ENCODE measurements at regions not wholly inside any gene's neighbourhood (a gene's known extent, or its start where the extent isn't known, plus 50 kb on each side); places are given as distances from the start of the nearest gene placed in this dataset.

GRCh38 chr5:103428411-103428871, 134.1 kb downstream of the NUDT12 start:
- DNase-seq: no peak

- no peak for DNase-seq
Observed at GRCh38 chr5:103427326-103427725, 135.3 kb downstream of the NUDT12 start.

GRCh38 chr5:103425686-103426454, 136.7 kb downstream of the NUDT12 start:
- DNase-seq: no peak

DNA sequence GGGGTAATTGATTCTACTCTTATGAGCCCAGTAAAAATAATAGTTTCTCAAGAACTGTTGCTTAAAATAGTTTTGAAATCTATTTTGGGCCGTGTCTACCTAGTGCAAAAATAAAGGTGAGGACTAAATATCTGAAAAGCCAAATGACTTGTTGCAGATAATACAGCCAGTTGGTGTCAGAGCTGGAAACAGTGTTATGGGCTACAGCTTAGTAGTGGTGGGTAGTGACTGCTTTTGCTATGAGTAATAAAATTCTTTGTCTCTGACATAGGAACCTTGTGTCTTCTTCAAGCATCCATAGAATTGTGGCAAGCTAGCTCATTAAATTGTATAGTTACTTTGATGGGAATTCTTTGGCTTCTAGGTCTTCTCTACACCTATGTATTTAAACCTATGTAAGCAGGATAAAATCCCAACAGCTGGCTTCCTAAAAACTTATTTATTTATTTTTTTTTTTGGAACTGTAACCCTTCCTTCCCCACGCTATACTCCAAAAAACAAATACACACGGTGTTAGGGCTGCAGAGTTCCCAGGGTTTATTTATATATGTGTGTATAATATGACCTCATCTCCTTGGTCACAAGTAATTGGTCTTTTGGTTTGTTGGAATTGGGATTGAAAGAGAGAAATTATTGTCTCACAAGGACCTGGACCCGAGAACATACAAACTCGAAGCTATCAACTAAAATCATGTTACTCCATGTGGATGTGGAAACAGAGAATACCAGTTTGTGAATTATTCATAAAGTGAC, 138.0 kb downstream of the NUDT12 start:
- DNase-seq: no peak

DNA sequence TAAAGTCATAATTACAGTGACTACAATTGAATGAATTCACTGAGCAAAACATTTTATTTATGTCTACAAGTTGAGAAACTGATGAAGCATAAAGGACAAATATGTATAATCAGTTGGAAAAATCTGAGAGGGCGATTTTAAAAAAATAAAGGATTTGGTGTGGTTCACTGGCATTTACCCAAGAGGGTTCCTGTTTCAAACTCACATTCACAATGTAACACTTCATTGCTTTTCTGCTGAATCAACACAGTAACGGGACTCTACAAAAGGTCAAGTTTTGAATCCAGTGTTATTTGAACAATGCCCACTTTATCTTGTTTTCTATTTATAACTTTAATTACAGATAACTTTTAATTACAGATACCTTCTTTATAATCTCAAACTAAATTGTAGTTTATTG, 138.6 kb downstream of the NUDT12 start:
- DNase-seq: no peak

DNA sequence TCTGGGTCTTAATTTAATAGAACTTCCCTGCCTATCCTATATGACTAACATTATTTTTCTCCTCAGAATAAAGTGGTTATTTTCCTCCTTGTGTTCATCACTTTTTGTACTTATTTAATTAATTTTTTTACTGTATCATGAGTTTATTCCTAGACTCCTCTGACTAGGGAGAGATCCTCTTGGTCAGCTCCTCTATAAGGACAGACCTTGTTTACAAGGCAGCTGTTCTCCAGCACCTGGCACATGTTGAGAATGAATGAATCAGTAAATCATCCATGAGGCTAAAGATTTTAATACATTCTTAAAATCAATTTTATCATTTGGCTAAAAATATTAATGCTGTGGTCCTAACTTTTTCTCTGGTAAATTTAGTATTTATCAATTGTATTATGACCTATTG, 139.8 kb downstream of the NUDT12 start:
- no peak for DNase-seq

DNA sequence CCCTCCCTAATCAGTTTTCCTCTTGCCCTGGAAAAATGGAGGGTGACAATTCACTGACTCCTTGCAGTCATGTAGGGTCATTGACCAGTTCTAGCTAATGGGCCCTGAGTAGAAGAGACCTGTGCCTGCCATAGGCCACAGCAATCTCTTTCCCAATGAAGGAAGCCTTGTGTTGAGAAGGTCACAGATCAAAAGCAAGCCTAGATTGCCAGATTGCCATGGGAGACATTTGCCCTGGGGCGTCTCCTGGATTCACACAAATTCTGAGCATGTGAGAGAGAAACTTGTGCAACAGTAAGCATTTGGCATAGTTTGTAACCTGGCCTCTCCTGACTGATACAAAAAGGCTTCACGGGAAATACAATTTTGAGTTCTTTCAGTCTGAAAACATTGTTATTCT, 148.0 kb downstream of the NUDT12 start:
- DNase-seq: no peak

- DNase-seq: no peak
Observed at GRCh38 chr5:103411711-103412110, 150.9 kb downstream of the NUDT12 start.

DNA sequence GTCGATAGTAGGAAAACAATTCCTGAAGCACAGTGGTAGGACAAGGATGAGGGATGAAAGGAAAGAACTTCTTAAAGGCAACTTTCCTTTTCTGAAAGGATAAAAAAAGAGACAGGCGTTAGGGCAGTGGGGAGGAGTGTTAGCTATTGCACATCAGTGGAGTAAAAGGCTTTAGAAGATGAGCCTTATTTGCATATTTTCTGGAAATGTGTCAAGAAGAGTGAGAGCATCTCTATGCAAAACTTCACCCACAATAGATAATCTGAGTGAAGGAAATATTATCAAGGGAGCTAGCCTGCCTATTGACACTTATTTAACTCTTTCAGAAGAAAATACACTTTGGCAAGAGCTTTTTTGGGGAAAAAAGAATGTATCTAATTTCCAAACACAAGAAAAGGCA, 151.6 kb downstream of the MACIR start:
- DNase-seq: no peak

DNA sequence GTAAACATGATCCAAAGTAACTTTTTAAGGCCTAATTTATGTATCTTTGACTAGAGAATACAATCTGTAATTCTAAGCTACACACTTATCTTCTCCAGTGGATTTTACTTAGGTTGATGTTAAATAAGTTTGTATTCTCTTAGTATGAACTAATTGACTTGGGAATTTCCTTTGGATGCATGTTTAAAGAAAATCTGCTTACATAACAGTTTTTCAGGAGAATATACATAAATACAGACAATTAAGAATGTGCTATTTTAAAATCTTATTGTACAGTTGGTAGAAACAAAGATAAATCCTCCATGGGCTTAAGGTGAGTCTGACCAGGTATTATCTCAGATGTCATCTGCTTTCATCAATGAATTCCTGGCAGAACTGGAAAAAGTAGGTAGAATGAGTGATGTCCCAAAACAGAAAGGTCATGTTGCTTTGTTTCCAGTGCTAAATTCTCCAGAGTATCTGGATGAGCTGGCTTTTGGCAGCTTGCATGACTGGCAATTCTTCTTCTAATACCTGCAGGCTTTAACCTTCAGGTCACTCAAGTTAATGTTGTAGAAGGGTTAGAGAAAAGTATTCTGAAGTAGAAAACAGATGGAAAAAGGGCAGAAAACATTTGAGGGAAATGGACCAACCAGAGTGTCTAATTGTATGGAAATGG, 150.6 kb downstream of the MACIR start:
- DNase-seq: no peak

- no peak for DNase-seq
Observed at GRCh38 chr5:103408408-103408807, 149.8 kb downstream of the MACIR start.

DNA sequence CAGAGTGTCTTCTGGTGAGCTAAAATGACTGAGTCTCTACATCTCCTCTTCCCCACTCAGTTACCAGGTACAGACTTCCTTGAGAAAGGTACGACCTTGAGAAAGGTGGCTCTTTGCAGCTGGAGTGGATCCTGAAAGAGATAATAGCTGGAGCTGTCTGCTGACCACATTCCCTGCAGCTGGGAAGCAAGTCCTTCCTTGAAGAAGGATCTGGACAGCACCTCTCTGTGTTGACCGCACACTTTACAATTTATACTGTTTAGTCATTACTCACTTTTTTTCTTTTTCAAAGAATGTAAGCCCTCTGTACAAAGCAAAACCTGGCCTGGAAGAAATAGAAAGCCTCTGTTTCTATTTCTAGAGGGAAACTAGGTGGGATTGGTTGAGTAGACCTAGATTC, 148.8 kb downstream of the MACIR start:
- DNase-seq: no peak

DNA sequence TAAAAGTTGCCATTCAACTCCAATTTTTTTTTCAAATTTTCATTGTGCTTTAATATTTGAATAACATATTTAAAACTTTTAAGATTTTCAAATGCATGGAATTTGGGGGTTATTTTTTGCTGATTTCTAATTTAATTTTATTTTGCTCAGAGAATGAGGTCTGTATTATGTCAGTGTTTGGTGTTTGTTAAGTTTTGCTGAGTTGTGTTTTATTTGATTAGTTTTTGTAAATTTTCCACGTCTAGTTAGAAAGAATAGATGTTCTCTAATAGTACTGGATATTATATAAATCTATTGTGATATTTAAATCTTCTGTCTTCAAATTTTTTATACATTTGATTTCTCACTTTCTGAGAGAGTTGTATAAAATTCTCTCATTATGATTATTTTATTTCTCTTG, 145.9 kb downstream of the MACIR start:
- no peak for DNase-seq

DNA sequence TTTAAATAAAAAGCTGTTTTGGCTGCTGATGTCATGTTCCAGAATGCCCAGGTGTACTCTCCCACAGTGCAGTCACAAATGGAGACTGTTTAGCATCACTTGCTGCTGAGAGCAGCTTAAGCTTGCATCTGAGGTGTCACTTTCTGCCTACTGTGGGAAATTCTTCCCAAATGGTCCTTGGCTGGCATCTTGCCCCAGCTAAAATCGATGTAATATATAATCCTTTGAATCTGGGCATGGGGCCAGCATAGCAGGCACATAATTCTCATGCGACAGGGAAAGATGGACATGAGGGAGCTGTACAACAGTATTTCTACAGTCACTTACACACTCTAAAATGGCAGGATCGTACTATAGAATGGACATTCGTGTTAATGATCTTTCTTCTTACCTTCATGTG, 144.3 kb downstream of the MACIR start:
- DNase-seq: no peak

DNA sequence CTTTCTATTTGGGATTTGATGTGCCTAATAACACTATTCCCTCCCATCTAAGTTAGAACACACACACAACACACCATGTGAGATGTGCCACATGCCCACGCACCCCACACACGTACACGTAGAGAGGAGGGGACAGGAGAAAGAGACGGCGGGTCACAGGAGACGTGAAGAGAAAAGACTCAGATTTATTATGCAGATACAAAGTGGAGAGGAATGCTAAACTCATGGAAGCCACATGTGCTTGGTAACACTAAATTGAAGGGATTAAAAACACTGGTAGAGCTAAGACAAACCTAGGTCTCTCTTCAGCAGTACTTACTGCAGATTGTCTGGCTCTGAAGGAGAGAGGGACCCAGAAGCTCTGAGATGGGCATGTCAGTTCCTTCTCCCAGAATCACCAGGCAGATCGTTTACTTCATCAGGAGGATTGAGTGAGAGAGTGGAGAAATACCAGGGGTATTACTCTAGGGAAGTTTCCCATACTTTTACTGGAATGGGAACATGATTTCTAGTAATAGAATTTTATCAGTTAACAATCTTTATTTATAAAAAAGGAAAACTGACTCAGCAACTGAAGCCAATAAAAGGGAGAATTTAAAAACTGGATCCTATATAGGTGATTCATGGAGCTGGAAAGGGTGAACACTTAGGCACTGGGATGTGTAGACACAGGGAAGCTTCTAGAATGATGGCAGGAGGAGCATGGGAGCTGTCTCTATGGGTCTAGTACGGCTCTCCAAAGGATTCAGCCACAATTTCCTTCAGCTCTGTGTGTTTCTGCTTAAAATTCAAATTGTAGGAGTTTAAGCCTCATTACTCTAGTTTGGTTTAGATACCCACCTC, 139.4 kb downstream of the MACIR start:
- no peak for DNase-seq

GRCh38 chr5:103394676-103395075, 136.1 kb downstream of the MACIR start:
- no peak for DNase-seq

- peak; percentile 24 for DNase-seq
Observed at GRCh38 chr5:103393101-103393754, 134.7 kb downstream of the MACIR start.

- no peak for DNase-seq
Observed at GRCh38 chr5:103391659-103392058, 133.1 kb downstream of the MACIR start.

GRCh38 chr5:103389846-103390245, 131.3 kb downstream of the MACIR start:
- DNase-seq: no peak

DNA sequence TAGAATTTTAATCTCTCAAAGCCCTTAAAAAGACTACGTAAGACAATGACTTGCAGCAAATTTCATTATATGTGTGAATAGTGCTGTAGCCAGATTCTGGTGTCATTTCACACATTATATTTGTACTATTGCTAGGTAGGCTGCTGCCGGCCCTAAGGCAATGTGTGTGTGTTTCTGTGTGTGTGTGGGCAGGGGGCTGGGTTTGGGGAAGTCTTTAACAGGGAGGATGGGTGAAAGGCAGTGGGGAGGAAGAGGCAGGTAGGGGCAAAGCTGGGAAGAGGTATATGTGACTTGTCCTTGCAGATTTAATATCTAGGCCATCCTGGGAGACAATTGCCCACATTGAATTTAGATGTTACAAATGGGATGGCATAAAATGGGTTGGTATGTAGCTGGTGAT, 130.8 kb downstream of the MACIR start:
- DNase-seq: no peak

GRCh38 chr5:103385722-103386121, 127.2 kb downstream of the MACIR start:
- no peak for DNase-seq
